Ovary (tissue), 7 donors: ENCODE measurements at regions not wholly inside any gene's neighbourhood (a gene's known extent, or its start where the extent isn't known, plus 50 kb on each side); places are given as distances from the start of the nearest gene placed in this dataset.

Source experiments
- DNase-seq, 5 donors: peaks; one replicate each; pipeline ENCODE4 v3.0.0-alpha.2; 2019 to 2020
- H3K27ac ChIP-seq, 2 donors: fragments of 200-600 bp; one replicate each; pipeline versions ENCODE4 v1.5.1 to v1.8.0; 2019 to 2022
- H3K27me3 ChIP-seq: fragments of 200-600 bp; one replicate; pipeline ENCODE4 v1.8.0; 2022
- H3K36me3 ChIP-seq: fragments of 200-600 bp; sonication (generic); one replicate; pipeline ENCODE4 v1.5.1; 2019
- H3K4me1 ChIP-seq: one replicate; pipeline ENCODE4 v1.8.1; 2013; ENCODE audit warnings: mild to moderate bottlenecking, moderate library complexity; ENCODE audit not compliant: insufficient read depth
- H3K4me3 ChIP-seq: fragments of 200-600 bp; sonication (generic); one replicate; pipeline ENCODE4 v1.5.1; 2017
- H3K9me3 ChIP-seq, 2 donors: fragments of 200-600 bp in 1 of 2; sonication (generic) in 1 of 2; one replicate each; pipeline versions ENCODE4 v1.5.1 to v1.8.1; 2013 to 2019; ENCODE audit warnings: mild to moderate bottlenecking in 1 of 2, moderate library complexity in 1 of 2
- EP300 ChIP-seq: sonication (generic); formaldehyde crosslinking; IDR thresholded peaks from one replicate; pipeline ENCODE4 v1.6.1; 2017; ENCODE audit warnings: antibody characterized with exemption
- POLR2A ChIP-seq: fragments of 450-650 bp; IDR thresholded peaks from one replicate; pipeline ENCODE4 v1.6.1; 2017; ENCODE audit warnings: antibody characterized with exemption, mild to moderate bottlenecking, moderate library complexity
- WGBS, 3 donors: extraction: QIAGEN DNeasy Blood & Tissue Kit in 1 of 3; methylation state at CpG; one replicate each; pipeline versions ENCODE4 v1.1.5 to v1.1.7; 2013 to 2017; 5-methylcytosine and 5-hydroxymethylcytosine counted together
- intact Hi-C, 4 donors: fragments of 100-400 bp; cut with DNase I; formaldehyde crosslinking; loops; one replicate each; pipeline versions ENCODE4 v1.11.0 to v1.15.1; 2022 to 2023
- TF ChIP-seq, protein P1 (sequence below), 3 donors: fragments of 450-650 bp in 2 of 3; fragments of 200-600 bp in 1 of 3; IDR thresholded peaks; one replicate each; pipeline versions ENCODE4 v1.5.1 to v1.8.0; 2016 to 2022; ENCODE audit warnings: antibody characterized with exemption in 3 of 3, mild to moderate bottlenecking in 1 of 3
- donor health status: DM: no; HTN: no; CAD: no; lungs with moderate emphysema.
- donor health status: DM: no; HTN: no; CAD: no.
- donor health status: Bipolar disorder and iron deficiency.
- donor health status: DM: no; HTN: no; CAD: no.
- donor health status: DM: yes; HTN: yes; CAD: no.

DNA sequence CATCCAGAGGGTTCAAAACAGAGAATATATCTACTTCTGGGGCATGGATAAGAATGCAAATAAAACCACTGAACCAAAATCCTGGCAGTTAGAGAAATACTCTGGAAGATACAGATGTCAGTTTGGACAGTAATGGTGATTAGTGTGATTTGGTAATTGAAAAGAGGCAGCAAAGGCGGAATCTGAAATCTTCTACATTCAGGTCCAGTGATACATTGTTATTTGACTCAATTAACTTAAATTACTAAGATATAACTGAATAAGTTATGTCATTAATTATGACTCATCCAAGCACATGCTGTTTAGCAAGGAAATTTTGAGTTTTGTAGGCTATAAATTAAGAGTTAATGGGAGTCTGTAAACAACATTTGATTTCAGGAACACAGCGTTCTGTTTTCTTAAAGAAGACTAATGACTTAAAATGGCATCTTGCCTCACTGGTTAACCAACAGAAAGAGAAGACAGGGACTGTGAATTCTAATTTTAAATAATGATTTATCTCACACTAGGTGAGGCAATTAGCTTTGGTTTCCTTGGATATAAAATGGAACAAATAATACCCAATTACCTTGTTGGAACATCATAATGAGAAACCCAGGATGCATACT, 937.1 kb downstream of the PDHA2 start:
- no peak for TF ChIP-seq POLR2A
- TF ChIP-seq EP300 = no peak
- TF ChIP-seq, protein P1, sequence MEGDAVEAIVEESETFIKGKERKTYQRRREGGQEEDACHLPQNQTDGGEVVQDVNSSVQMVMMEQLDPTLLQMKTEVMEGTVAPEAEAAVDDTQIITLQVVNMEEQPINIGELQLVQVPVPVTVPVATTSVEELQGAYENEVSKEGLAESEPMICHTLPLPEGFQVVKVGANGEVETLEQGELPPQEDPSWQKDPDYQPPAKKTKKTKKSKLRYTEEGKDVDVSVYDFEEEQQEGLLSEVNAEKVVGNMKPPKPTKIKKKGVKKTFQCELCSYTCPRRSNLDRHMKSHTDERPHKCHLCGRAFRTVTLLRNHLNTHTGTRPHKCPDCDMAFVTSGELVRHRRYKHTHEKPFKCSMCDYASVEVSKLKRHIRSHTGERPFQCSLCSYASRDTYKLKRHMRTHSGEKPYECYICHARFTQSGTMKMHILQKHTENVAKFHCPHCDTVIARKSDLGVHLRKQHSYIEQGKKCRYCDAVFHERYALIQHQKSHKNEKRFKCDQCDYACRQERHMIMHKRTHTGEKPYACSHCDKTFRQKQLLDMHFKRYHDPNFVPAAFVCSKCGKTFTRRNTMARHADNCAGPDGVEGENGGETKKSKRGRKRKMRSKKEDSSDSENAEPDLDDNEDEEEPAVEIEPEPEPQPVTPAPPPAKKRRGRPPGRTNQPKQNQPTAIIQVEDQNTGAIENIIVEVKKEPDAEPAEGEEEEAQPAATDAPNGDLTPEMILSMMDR (IDR thresholded peaks at IDR 0.05) = no peak
- H3K9me3 ChIP-seq = no peaks in the 10 kb centered on the region
- 13 to 40% (median 31%) methylated on average over 2 of the region's 2 CpGs for WGBS, 3 donors
- no peaks in the 10 kb centered on the region for H3K27me3 ChIP-seq
- intact Hi-C loops = no loop called here
- H3K4me3 ChIP-seq = no peak overlapping the region
- no peaks in the 10 kb centered on the region for H3K4me1 ChIP-seq
- H3K27ac ChIP-seq = no peak overlapping the region
- no peak for DNase-seq
- H3K36me3 ChIP-seq = no peaks in the 10 kb centered on the region

DNA sequence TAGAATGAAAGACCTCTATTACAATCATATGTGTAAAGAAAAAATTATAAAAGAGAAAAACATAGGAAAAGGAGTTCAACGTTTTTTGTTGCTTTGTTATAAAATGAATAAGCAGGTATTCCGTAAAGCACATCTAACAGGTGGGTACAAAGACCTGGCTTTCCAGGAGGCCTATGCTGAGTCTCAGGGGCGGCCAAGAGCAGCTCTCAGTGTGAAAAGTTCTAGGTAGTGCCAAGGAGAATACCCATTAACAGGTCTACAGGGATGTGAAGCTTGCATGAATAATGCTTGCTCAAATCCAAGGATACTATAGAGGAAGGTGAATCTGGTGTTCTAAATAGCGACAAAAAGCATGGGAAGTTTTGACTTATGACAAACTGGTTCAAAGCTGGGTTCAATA, 944.4 kb downstream of the PDHA2 start:
- Histone ChIP-seq H3K27ac (no peak overlapping the region), H3K36me3 (no peaks in the 10 kb centered on the region), H3K9me3 (no peaks in the 10 kb centered on the region), H3K4me3 (no peak overlapping the region), H3K27me3 (no peaks in the 10 kb centered on the region), H3K4me1 (no peaks in the 10 kb centered on the region)
- TF ChIP-seq EP300 (no peak), POLR2A (no peak)
- TF ChIP-seq, protein P1 (IDR thresholded peaks at IDR 0.05) = no peak
- intact Hi-C loops = no loop called here
- DNase-seq = no peak
- WGBS, 3 donors = 85 to 89% (median 85%) methylated on average over 4 of the region's 4 CpGs

DNA sequence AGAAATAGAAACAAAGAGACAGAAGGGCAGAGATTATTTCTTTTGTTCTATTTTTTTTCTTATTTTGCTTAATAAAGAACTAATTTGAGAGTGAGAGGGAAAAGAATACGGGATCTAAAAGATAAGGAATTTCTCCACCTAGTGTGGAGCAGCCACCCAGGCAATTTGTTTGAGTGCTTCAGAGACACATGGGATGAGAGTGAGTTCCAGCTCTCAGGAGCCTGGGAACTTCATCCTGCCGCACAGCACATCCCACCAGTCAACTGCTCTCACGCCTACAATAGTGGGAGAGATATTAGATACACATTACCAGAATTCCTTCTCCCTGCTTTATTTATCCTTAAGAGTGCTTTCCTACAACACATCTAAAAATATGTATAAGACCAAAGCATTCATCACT, 946.4 kb downstream of the PDHA2 start:
- no peak overlapping the region for H3K27ac ChIP-seq
- TF ChIP-seq, protein P1 (IDR thresholded peaks at IDR 0.05) = no peak
- no peak for TF ChIP-seq POLR2A
- TF ChIP-seq EP300 = no peak
- H3K36me3 ChIP-seq = no peaks in the 10 kb centered on the region
- WGBS, 3 donors = 76 to 82% (median 77%) methylated on average over 3 of the region's 3 CpGs
- intact Hi-C loops = no loop called here
- no peak for DNase-seq
- no peaks in the 10 kb centered on the region for H3K4me1 ChIP-seq
- H3K9me3 ChIP-seq = no peaks in the 10 kb centered on the region
- H3K27me3 ChIP-seq = no peaks in the 10 kb centered on the region
- H3K4me3 ChIP-seq = no peak overlapping the region

DNA sequence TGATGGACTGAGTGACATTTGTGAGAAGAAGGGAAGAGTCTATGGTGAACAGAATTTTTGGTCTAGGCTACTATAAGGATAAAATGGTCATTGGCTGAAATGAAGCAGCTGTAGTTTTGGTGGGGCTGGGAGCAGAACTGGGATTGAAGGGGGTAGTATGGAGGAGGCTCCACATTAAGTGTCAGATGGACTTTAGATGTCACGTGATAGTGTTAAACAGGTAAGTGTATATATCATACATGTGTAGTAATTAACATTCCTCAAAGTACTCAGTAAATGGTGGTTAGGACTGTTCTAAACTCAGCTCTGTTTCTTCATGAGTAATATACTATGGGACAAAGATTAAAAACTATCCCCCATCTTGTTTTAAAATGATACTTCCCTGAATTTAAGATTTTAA, 947.9 kb downstream of the PDHA2 start:
- intact Hi-C loops = no loop called here
- Histone ChIP-seq H3K27me3 (no peaks in the 10 kb centered on the region), H3K27ac (no peak overlapping the region), H3K9me3 (no peaks in the 10 kb centered on the region), H3K36me3 (no peaks in the 10 kb centered on the region), H3K4me3 (no peak overlapping the region), H3K4me1 (no peaks in the 10 kb centered on the region)
- TF ChIP-seq, protein P1 (IDR thresholded peaks at IDR 0.05) = no peak
- TF ChIP-seq POLR2A (no peak), EP300 (no peak)
- 80 to 93% (median 90%) methylated on average over 1 of the region's 1 CpG for WGBS, 3 donors
- no peak for DNase-seq
